ENCODE measurements at regions not wholly inside any gene's neighbourhood (a gene's known extent, or its start where the extent isn't known, plus 50 kb on each side); places are given as distances from the start of the nearest gene placed in this dataset.

DNA sequence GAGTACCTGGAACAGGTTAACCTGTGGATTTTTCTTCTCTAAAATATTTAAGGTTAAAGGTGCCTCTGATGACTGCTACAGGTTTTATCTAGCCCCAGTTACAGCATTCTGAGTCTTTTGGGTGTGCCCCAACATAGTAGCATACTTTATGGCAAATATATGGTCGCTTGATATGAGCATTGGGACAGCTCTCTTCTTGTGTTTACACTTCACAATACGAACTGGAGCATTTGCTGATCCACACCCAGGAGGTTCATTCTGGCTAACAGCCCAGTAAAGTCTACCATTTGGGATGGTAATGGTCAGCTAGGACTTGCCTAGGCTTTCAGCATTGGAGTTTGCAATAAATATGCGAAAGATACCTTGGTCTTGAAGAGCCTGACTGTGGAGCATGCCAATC lies 101.3 kb downstream of the DISP1 start:
- DNase-seq (ENCODE audit: low read depth, low spot score), result no peak
- Histone ChIP-seq H3K36me3 (ENCODE audit: control insufficient read depth in 2 of 2, extremely low read depth in 1 of 2, insufficient read depth in 2 of 2, low read length in 2 of 2) (no peaks in the 10 kb centered on the region), H3K79me2 (ENCODE audit: control insufficient read depth, insufficient read depth, low read length) (no peaks in the 10 kb centered on the region), H3K4me1 (ENCODE audit: control insufficient read depth, extremely low read depth, insufficient read depth, low read length) (peaks cover 14% of the 10 kb centered on the region), H3K4me2 (ENCODE audit: control insufficient read depth, extremely low read depth, insufficient read depth, low read depth, low read length) (no peak overlapping the region), H2AFZ (ENCODE audit: control insufficient read depth, low read length) (no peak overlapping the region), H3K27ac (ENCODE audit: control insufficient read depth, insufficient read depth, low read length) (no peak overlapping the region), H3K9me3 (ENCODE audit: control insufficient read depth, low read depth, low read length) (peaks cover 4% of the 10 kb centered on the region), H4K20me1 (ENCODE audit: control insufficient read depth, extremely low read depth, insufficient read depth, low read length) (no peaks in the 10 kb centered on the region), H3K9me1 (ENCODE audit: control insufficient read depth, extremely low read depth, insufficient read depth, low read length) (no peaks in the 10 kb centered on the region), H3K9ac (ENCODE audit: control insufficient read depth, extremely low read depth, insufficient read depth, low read length) (no peak overlapping the region), H3K27me3 (ENCODE audit: control insufficient read depth, extremely low read depth, insufficient read depth, low read length) (no peaks in the 10 kb centered on the region), H3K4me3 (ENCODE audit: control insufficient read depth in 2 of 3, extremely low read depth in 1 of 3, insufficient read depth in 2 of 3, low read depth in 1 of 3, low read length in 3 of 3) (no peak overlapping the region)
- FAIRE-seq, result no peak
- dilution Hi-C loops (cut with MboI; ENCODE audit: extremely low pct_ligation_motif_present, low sequenced_read_pairs), result no loop called here
- TF ChIP-seq, protein P1, sequence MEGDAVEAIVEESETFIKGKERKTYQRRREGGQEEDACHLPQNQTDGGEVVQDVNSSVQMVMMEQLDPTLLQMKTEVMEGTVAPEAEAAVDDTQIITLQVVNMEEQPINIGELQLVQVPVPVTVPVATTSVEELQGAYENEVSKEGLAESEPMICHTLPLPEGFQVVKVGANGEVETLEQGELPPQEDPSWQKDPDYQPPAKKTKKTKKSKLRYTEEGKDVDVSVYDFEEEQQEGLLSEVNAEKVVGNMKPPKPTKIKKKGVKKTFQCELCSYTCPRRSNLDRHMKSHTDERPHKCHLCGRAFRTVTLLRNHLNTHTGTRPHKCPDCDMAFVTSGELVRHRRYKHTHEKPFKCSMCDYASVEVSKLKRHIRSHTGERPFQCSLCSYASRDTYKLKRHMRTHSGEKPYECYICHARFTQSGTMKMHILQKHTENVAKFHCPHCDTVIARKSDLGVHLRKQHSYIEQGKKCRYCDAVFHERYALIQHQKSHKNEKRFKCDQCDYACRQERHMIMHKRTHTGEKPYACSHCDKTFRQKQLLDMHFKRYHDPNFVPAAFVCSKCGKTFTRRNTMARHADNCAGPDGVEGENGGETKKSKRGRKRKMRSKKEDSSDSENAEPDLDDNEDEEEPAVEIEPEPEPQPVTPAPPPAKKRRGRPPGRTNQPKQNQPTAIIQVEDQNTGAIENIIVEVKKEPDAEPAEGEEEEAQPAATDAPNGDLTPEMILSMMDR (optimal IDR thresholded peaks at IDR 0.05 in 1 of 3, IDR thresholded peaks at IDR 0.05 in 1 of 3, conservative IDR thresholded peaks at IDR 0.05 in 1 of 3; ENCODE audit: extremely low read depth in 1 of 3, insufficient read depth in 2 of 3, low read length in 3 of 3), result no peak
- no peak for TF ChIP-seq EZH2 (IDR thresholded peaks at IDR 0.05; ENCODE audit: low read length)

- Histone ChIP-seq H3K9ac (ENCODE audit: control insufficient read depth, extremely low read depth, insufficient read depth, low read length) (peak overlapping the region; percentile 59), H3K4me1 (ENCODE audit: control insufficient read depth, extremely low read depth, insufficient read depth, low read length) (peaks cover 14% of the 10 kb centered on the region), H3K27ac (ENCODE audit: control insufficient read depth, insufficient read depth, low read length) (peak overlapping the region; percentile 53), H3K9me3 (ENCODE audit: control insufficient read depth, low read depth, low read length) (peaks cover 4% of the 10 kb centered on the region), H3K4me3 (ENCODE audit: control insufficient read depth in 2 of 3, extremely low read depth in 1 of 3, insufficient read depth in 2 of 3, low read depth in 1 of 3, low read length in 3 of 3) (peak overlapping the region in 2 of 3 experiments; percentile 39 to 47), H2AFZ (ENCODE audit: control insufficient read depth, low read length) (peak overlapping the region; percentile 88), H3K36me3 (ENCODE audit: control insufficient read depth in 2 of 2, extremely low read depth in 1 of 2, insufficient read depth in 2 of 2, low read length in 2 of 2) (no peaks in the 10 kb centered on the region), H3K9me1 (ENCODE audit: control insufficient read depth, extremely low read depth, insufficient read depth, low read length) (no peaks in the 10 kb centered on the region), H3K4me2 (ENCODE audit: control insufficient read depth, extremely low read depth, insufficient read depth, low read depth, low read length) (peak overlapping the region; percentile 66), H3K79me2 (ENCODE audit: control insufficient read depth, insufficient read depth, low read length) (no peaks in the 10 kb centered on the region), H4K20me1 (ENCODE audit: control insufficient read depth, extremely low read depth, insufficient read depth, low read length) (no peaks in the 10 kb centered on the region), H3K27me3 (ENCODE audit: control insufficient read depth, extremely low read depth, insufficient read depth, low read length) (no peaks in the 10 kb centered on the region)
- FAIRE-seq (peak; percentile 84), DNase-seq (ENCODE audit: low read depth, low spot score) (peak; percentile 40)
- dilution Hi-C loops (cut with MboI; ENCODE audit: extremely low pct_ligation_motif_present, low sequenced_read_pairs), result no loop called here
- no peak for TF ChIP-seq EZH2 (IDR thresholded peaks at IDR 0.05; ENCODE audit: low read length)
- TF ChIP-seq, protein P1 (optimal IDR thresholded peaks at IDR 0.05 in 1 of 3, IDR thresholded peaks at IDR 0.05 in 1 of 3, conservative IDR thresholded peaks at IDR 0.05 in 1 of 3; ENCODE audit: extremely low read depth in 1 of 3, insufficient read depth in 2 of 3, low read length in 3 of 3), result no peak
These were observed 104.1 kb downstream of the DISP1 start for GRCh38 chr1:222918801-222919477.

All from keratinocyte (primary cell).